ENCODE measurements at regions not wholly inside any gene's neighbourhood (a gene's known extent, or its start where the extent isn't known, plus 50 kb on each side); places are given as distances from the start of the nearest gene placed in this dataset.

GRCh38 chr13:91036886-91037285, 310.6 kb upstream of the MIR17HG start:
- Histone ChIP-seq H3K36me3 (ENCODE audit: control insufficient read depth in 4 of 4, insufficient read depth in 4 of 4, low read length in 3 of 4) (no peaks in the 10 kb centered on the region), H3K4me1 (ENCODE audit: control extremely low read depth in 1 of 4, control insufficient read depth in 4 of 4, insufficient read depth in 4 of 4, low read length in 3 of 4) (no peaks in the 10 kb centered on the region), H3K27ac (ENCODE audit: insufficient read depth in 1 of 2, low read depth in 1 of 2, low read length in 2 of 2, poor library complexity in 1 of 2, severe bottlenecking in 2 of 2) (no peak overlapping the region), H3K27me3 (replicated peaks in 2 of 5; ENCODE audit: control insufficient read depth in 4 of 5, insufficient read depth in 5 of 5, low read length in 4 of 5) (no peaks in the 10 kb centered on the region), H3K4me3 (ENCODE audit: control insufficient read depth in 1 of 7, extremely low read depth in 1 of 7, insufficient read depth in 4 of 7, low read depth in 2 of 7, low read length in 6 of 7) (no peak overlapping the region), H3K9me3 (ENCODE audit: control extremely low read depth in 1 of 5, control insufficient read depth in 4 of 5, insufficient read depth in 2 of 5, low read depth in 1 of 5, low read length in 4 of 5) (no peaks in the 10 kb centered on the region)
- ChIA-PET POLR2A (no interaction called here), CTCF (no interaction called here)
- 87% methylated on average over 3 of the region's 3 CpGs for WGBS (ENCODE audit: insufficient coverage)
- no peak for DNase-seq

GRCh38 chr13:91042870-91043269, 304.6 kb upstream of the MIR17HG start:
- no peaks in the 10 kb centered on the region for H3K9me3 ChIP-seq (ENCODE audit: control extremely low read depth in 1 of 5, control insufficient read depth in 4 of 5, insufficient read depth in 2 of 5, low read depth in 1 of 5, low read length in 4 of 5)
- POLR2A ChIA-PET: no interaction called here
- WGBS (ENCODE audit: insufficient coverage): no CpG with 5 or more reads among the region's 1 CpG
- H3K36me3 ChIP-seq (ENCODE audit: control insufficient read depth in 4 of 4, insufficient read depth in 4 of 4, low read length in 3 of 4): no peaks in the 10 kb centered on the region
- no peak for DNase-seq
- no peak overlapping the region for H3K4me3 ChIP-seq (ENCODE audit: control insufficient read depth in 1 of 7, extremely low read depth in 1 of 7, insufficient read depth in 4 of 7, low read depth in 2 of 7, low read length in 6 of 7)
- no peaks in the 10 kb centered on the region for H3K27me3 ChIP-seq (replicated peaks in 2 of 5; ENCODE audit: control insufficient read depth in 4 of 5, insufficient read depth in 5 of 5, low read length in 4 of 5)
- H3K27ac ChIP-seq (ENCODE audit: insufficient read depth in 1 of 2, low read depth in 1 of 2, low read length in 2 of 2, poor library complexity in 1 of 2, severe bottlenecking in 2 of 2): no peak overlapping the region
- CTCF ChIA-PET: interaction anchor here (0.8 to 2.4 kb wide), 2 partner anchors 15 to 173 kb away, joined by 3 to 6 read pairs; no protein-coding TSS in a partner anchor
- peaks cover 0 to 5% (median 0%) of the 10 kb centered on the region in 4 experiments for H3K4me1 ChIP-seq (ENCODE audit: control extremely low read depth in 1 of 4, control insufficient read depth in 4 of 4, insufficient read depth in 4 of 4, low read length in 3 of 4)

DNA sequence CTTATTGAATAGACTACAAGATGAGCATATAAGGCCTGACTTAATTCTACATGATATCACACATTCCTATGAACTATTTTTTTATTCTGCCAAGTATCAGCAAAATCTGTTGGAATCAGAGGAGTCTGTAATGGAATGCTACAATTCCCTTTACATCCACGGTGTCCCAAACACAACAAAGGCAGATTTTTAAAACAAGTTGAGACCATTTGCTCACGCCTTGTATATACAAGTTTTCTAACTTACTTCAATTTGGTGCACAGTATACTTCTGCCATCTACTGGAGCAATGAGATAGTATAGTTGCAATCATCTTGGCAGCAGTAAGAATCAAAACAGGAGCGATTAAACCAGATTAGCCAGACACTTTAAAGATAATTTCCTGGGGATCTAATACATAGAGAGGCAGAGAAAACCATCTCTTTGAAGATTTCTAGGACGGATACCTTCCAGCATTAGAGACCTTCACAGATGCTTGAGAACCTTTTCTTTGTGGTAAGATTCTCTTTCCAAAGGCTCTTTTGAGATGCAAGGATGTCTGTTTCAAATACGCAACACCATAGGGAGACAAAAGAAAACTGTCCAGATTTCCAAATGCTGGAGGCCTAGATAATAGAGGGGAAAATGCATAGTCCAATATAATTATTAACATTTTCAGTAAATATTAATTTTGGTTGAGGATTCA, 302.0 kb upstream of the MIR17HG start:
- Histone ChIP-seq H3K27me3 (replicated peaks in 2 of 5; ENCODE audit: control insufficient read depth in 4 of 5, insufficient read depth in 5 of 5, low read length in 4 of 5) (no peaks in the 10 kb centered on the region), H3K36me3 (ENCODE audit: control insufficient read depth in 4 of 4, insufficient read depth in 4 of 4, low read length in 3 of 4) (no peaks in the 10 kb centered on the region), H3K9me3 (ENCODE audit: control extremely low read depth in 1 of 5, control insufficient read depth in 4 of 5, insufficient read depth in 2 of 5, low read depth in 1 of 5, low read length in 4 of 5) (no peaks in the 10 kb centered on the region), H3K4me1 (ENCODE audit: control extremely low read depth in 1 of 4, control insufficient read depth in 4 of 4, insufficient read depth in 4 of 4, low read length in 3 of 4) (peaks cover 0 to 10% (median 5%) of the 10 kb centered on the region in 4 experiments), H3K4me3 (ENCODE audit: control insufficient read depth in 1 of 7, extremely low read depth in 1 of 7, insufficient read depth in 4 of 7, low read depth in 2 of 7, low read length in 6 of 7) (no peak overlapping the region), H3K27ac (ENCODE audit: insufficient read depth in 1 of 2, low read depth in 1 of 2, low read length in 2 of 2, poor library complexity in 1 of 2, severe bottlenecking in 2 of 2) (no peak overlapping the region)
- ChIA-PET POLR2A (no interaction called here), CTCF (no interaction called here)
- DNase-seq: peak; percentile 27 to 56 (median 55)
- WGBS (ENCODE audit: insufficient coverage): 58% methylated on average over 3 of the region's 5 CpGs

GRCh38 chr13:91046715-91047327, 300.7 kb upstream of the MIR17HG start:
- no peak overlapping the region for H3K27ac ChIP-seq (ENCODE audit: insufficient read depth in 1 of 2, low read depth in 1 of 2, low read length in 2 of 2, poor library complexity in 1 of 2, severe bottlenecking in 2 of 2)
- peaks cover 3 to 17% (median 9%) of the 10 kb centered on the region in 4 experiments for H3K4me1 ChIP-seq (ENCODE audit: control extremely low read depth in 1 of 4, control insufficient read depth in 4 of 4, insufficient read depth in 4 of 4, low read length in 3 of 4)
- no peak for DNase-seq
- no peaks in the 10 kb centered on the region for H3K9me3 ChIP-seq (ENCODE audit: control extremely low read depth in 1 of 5, control insufficient read depth in 4 of 5, insufficient read depth in 2 of 5, low read depth in 1 of 5, low read length in 4 of 5)
- ChIA-PET CTCF (no interaction called here), POLR2A (no interaction called here)
- H3K4me3 ChIP-seq (ENCODE audit: control insufficient read depth in 1 of 7, extremely low read depth in 1 of 7, insufficient read depth in 4 of 7, low read depth in 2 of 7, low read length in 6 of 7): no peak overlapping the region
- WGBS (ENCODE audit: insufficient coverage): 100% methylated on average over 1 of the region's 4 CpGs
- H3K27me3 ChIP-seq (replicated peaks in 2 of 5; ENCODE audit: control insufficient read depth in 4 of 5, insufficient read depth in 5 of 5, low read length in 4 of 5): no peaks in the 10 kb centered on the region
- H3K36me3 ChIP-seq (ENCODE audit: control insufficient read depth in 4 of 4, insufficient read depth in 4 of 4, low read length in 3 of 4): no peaks in the 10 kb centered on the region

DNA sequence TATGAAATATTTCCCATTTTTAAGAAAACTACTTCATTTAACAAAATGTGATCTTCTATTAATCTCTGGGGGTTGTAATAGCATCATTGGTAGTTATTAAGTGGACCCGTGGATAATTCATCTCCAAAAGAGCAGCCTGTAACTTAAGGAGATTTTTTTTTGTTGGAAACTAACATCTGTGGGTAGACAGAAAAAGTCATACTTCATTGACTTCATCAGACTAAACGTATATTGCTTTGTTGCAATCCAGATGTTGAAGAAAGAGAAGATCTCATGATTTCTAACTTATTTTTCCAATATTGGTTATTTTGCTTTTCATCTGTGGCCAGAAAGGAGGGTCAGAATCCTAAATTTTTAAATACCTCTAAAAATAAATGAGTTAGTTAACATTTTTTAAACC, 296.5 kb upstream of the MIR17HG start:
- WGBS (ENCODE audit: insufficient coverage): 100% methylated on average over 1 of the region's 2 CpGs
- Histone ChIP-seq H3K9me3 (ENCODE audit: control extremely low read depth in 1 of 5, control insufficient read depth in 4 of 5, insufficient read depth in 2 of 5, low read depth in 1 of 5, low read length in 4 of 5) (no peaks in the 10 kb centered on the region), H3K27ac (ENCODE audit: insufficient read depth in 1 of 2, low read depth in 1 of 2, low read length in 2 of 2, poor library complexity in 1 of 2, severe bottlenecking in 2 of 2) (no peak overlapping the region), H3K4me1 (ENCODE audit: control extremely low read depth in 1 of 4, control insufficient read depth in 4 of 4, insufficient read depth in 4 of 4, low read length in 3 of 4) (peaks cover 9 to 35% (median 14%) of the 10 kb centered on the region in 4 experiments), H3K27me3 (replicated peaks in 2 of 5; ENCODE audit: control insufficient read depth in 4 of 5, insufficient read depth in 5 of 5, low read length in 4 of 5) (no peaks in the 10 kb centered on the region), H3K4me3 (ENCODE audit: control insufficient read depth in 1 of 7, extremely low read depth in 1 of 7, insufficient read depth in 4 of 7, low read depth in 2 of 7, low read length in 6 of 7) (no peak overlapping the region), H3K36me3 (ENCODE audit: control insufficient read depth in 4 of 4, insufficient read depth in 4 of 4, low read length in 3 of 4) (no peaks in the 10 kb centered on the region)
- ChIA-PET POLR2A (no interaction called here), CTCF (no interaction called here)
- no peak for DNase-seq

- H3K9me3 ChIP-seq (ENCODE audit: control extremely low read depth in 1 of 5, control insufficient read depth in 4 of 5, insufficient read depth in 2 of 5, low read depth in 1 of 5, low read length in 4 of 5): peaks cover 0 to under 1% (median 0%) of the 10 kb centered on the region in 5 experiments
- POLR2A ChIA-PET: no interaction called here
- H3K27me3 ChIP-seq (replicated peaks in 2 of 5; ENCODE audit: control insufficient read depth in 4 of 5, insufficient read depth in 5 of 5, low read length in 4 of 5): no peaks in the 10 kb centered on the region
- peaks cover 18 to 43% (median 22%) of the 10 kb centered on the region in 4 experiments for H3K4me1 ChIP-seq (ENCODE audit: control extremely low read depth in 1 of 4, control insufficient read depth in 4 of 4, insufficient read depth in 4 of 4, low read length in 3 of 4)
- WGBS (ENCODE audit: insufficient coverage): no CpG with 5 or more reads among the region's 1 CpG
- peak in 1 of 3 donors; percentile 7 for DNase-seq
- CTCF ChIA-PET: interaction anchor here (1.3 to 1.4 kb wide), 2 partner anchors 9 to 34 kb away, joined by 3 to 4 read pairs; no protein-coding TSS in a partner anchor
- H3K36me3 ChIP-seq (ENCODE audit: control insufficient read depth in 4 of 4, insufficient read depth in 4 of 4, low read length in 3 of 4): no peaks in the 10 kb centered on the region
- H3K4me3 ChIP-seq (ENCODE audit: control insufficient read depth in 1 of 7, extremely low read depth in 1 of 7, insufficient read depth in 4 of 7, low read depth in 2 of 7, low read length in 6 of 7): no peak overlapping the region
- no peak overlapping the region for H3K27ac ChIP-seq (ENCODE audit: insufficient read depth in 1 of 2, low read depth in 1 of 2, low read length in 2 of 2, poor library complexity in 1 of 2, severe bottlenecking in 2 of 2)
Observed at GRCh38 chr13:91052876-91053275, 294.6 kb upstream of the MIR17HG start.

DNA sequence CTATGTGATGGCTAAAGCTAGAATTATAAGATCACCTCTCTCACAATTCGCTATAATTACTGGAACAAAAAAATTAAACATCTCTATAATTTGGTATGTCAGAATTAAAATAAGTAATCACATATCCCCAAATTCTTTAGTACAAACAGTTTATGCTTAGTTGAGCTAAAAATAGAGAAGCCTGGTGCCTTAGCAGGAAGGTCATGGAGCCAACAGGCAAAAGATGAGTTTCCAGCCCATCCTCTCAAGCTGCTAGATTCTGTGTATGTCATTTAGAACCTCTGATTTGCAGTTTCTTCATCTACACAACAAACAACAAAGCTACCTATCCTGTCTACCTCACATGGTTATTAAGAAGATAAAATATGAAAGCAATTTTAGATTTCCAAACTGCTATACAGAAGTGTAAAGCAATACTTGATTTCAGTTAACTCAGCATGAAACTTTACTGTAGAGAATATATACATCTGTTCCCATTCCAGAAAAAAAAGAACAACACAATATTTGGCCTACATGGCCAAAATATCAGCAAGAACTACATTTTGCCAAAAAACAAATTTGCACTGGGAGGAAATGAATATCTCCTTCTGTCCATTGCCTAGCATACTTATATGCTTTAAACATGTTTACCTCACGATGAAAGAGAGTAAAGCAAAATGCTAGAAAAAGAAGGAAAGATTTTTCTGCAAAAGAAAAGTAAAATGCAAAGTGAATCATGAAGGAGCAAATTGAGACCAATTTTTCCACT, 294.0 kb upstream of the MIR17HG start:
- no peak overlapping the region for H3K27ac ChIP-seq (ENCODE audit: insufficient read depth in 1 of 2, low read depth in 1 of 2, low read length in 2 of 2, poor library complexity in 1 of 2, severe bottlenecking in 2 of 2)
- no peak for DNase-seq
- H3K9me3 ChIP-seq (ENCODE audit: control extremely low read depth in 1 of 5, control insufficient read depth in 4 of 5, insufficient read depth in 2 of 5, low read depth in 1 of 5, low read length in 4 of 5): peaks cover 0 to 5% (median 0%) of the 10 kb centered on the region in 5 experiments
- H3K4me1 ChIP-seq (ENCODE audit: control extremely low read depth in 1 of 4, control insufficient read depth in 4 of 4, insufficient read depth in 4 of 4, low read length in 3 of 4): peaks cover 15 to 39% (median 19%) of the 10 kb centered on the region in 4 experiments
- no peak overlapping the region for H3K4me3 ChIP-seq (ENCODE audit: control insufficient read depth in 1 of 7, extremely low read depth in 1 of 7, insufficient read depth in 4 of 7, low read depth in 2 of 7, low read length in 6 of 7)
- ChIA-PET POLR2A (no interaction called here), CTCF (interaction anchor here (1.3 to 1.4 kb wide), 2 partner anchors 9 to 35 kb away, joined by 3 to 4 read pairs; no protein-coding TSS in a partner anchor)
- H3K27me3 ChIP-seq (replicated peaks in 2 of 5; ENCODE audit: control insufficient read depth in 4 of 5, insufficient read depth in 5 of 5, low read length in 4 of 5): no peaks in the 10 kb centered on the region
- no peaks in the 10 kb centered on the region for H3K36me3 ChIP-seq (ENCODE audit: control insufficient read depth in 4 of 4, insufficient read depth in 4 of 4, low read length in 3 of 4)
- no CpG with 5 or more reads among the region's 2 CpGs for WGBS (ENCODE audit: insufficient coverage)
